ENCODE measurements at regions not wholly inside any gene's neighbourhood (a gene's known extent, or its start where the extent isn't known, plus 50 kb on each side); places are given as distances from the start of the nearest gene placed in this dataset.
"Not testable (repeated sequence)": the region's sequence is repeated elsewhere in the genome, so short reads cannot be mapped to it uniquely, and the experiment has no call there.

GRCh38 chr2:184363213-184363612 is 235.1 kb upstream of the ZNF804A start:
- no peak for FAIRE-seq

GRCh38 chr2:184367211-184367610 is 231.1 kb upstream of the ZNF804A start:
- FAIRE-seq: no peak

GRCh38 chr2:184369307-184369706 is 229.0 kb upstream of the ZNF804A start:
- FAIRE-seq: no peak

GRCh38 chr2:184370954-184371353 is 227.4 kb upstream of the ZNF804A start:
- no peak for FAIRE-seq

GRCh38 chr2:184371641-184372040 is 226.7 kb upstream of the ZNF804A start:
- no peak for FAIRE-seq

GRCh38 chr2:184372484-184372883 is 225.8 kb upstream of the ZNF804A start:
- FAIRE-seq: no peak

GRCh38 chr2:184394642-184395041 is 203.7 kb upstream of the ZNF804A start:
- no peak for FAIRE-seq

GRCh38 chr2:184402381-184402780 is 195.9 kb upstream of the ZNF804A start:
- no peak for FAIRE-seq

- not testable (repeated sequence) for FAIRE-seq
These were observed 191.2 kb upstream of the ZNF804A start for GRCh38 chr2:184407041-184407630.

GRCh38 chr2:184410160-184410559 is 188.2 kb upstream of the ZNF804A start:
- FAIRE-seq: no peak

GRCh38 chr2:184413221-184413620 is 185.1 kb upstream of the ZNF804A start:
- FAIRE-seq: no peak

- no peak for FAIRE-seq
These were observed 184.6 kb upstream of the ZNF804A start for GRCh38 chr2:184413671-184414229.

- no peak for FAIRE-seq
These were observed 182.0 kb upstream of the ZNF804A start for GRCh38 chr2:184416146-184416913.

GRCh38 chr2:184419744-184420143 is 178.6 kb upstream of the ZNF804A start:
- FAIRE-seq: no peak

GRCh38 chr2:184421456-184421855 is 176.9 kb upstream of the ZNF804A start:
- not testable (repeated sequence) for FAIRE-seq

GRCh38 chr2:184425083-184425482 is 173.2 kb upstream of the ZNF804A start:
- FAIRE-seq: no peak

- FAIRE-seq: no peak
These were observed 154.1 kb upstream of the ZNF804A start for GRCh38 chr2:184444217-184444616.

GRCh38 chr2:184444623-184445223 is 153.6 kb upstream of the ZNF804A start:
- FAIRE-seq: no peak

GRCh38 chr2:184449760-184450159 is 148.6 kb upstream of the ZNF804A start:
- FAIRE-seq: no peak

GRCh38 chr2:184452907-184453306 is 145.4 kb upstream of the ZNF804A start:
- no peak for FAIRE-seq

- FAIRE-seq: no peak
These were observed 142.7 kb upstream of the ZNF804A start for GRCh38 chr2:184455624-184456023.

GRCh38 chr2:184456693-184457092 is 141.6 kb upstream of the ZNF804A start:
- not testable (repeated sequence) for FAIRE-seq

GRCh38 chr2:184463102-184463865 is 135.0 kb upstream of the ZNF804A start:
- FAIRE-seq: no peak
